Neuronal stem cell (in vitro differentiated cells): ENCODE measurements at regions not wholly inside any gene's neighbourhood (a gene's known extent, or its start where the extent isn't known, plus 50 kb on each side); places are given as distances from the start of the nearest gene placed in this dataset.

Experiments
- DNase-seq: peaks from one replicate; pipeline ENCODE4 v3.0.0-alpha.2; 2013; ENCODE audit warnings: low spot score
- H2AFZ ChIP-seq: one replicate; pipeline ENCODE4 v1.6.1; 2013; ENCODE audit warnings: mild to moderate bottlenecking, low read length, inconsistent platforms
- H2AK5ac ChIP-seq: 2 replicates; pipeline ENCODE4 v1.6.1; 2013; ENCODE audit warnings: low read depth, mild to moderate bottlenecking, inconsistent platforms, low read length, moderate library complexity, mixed read lengths
- H2BK120ac ChIP-seq: 2 replicates; pipeline ENCODE4 v1.6.1; 2013; ENCODE audit warnings: low read depth, mild to moderate bottlenecking, inconsistent platforms, low read length, moderate library complexity, mixed read lengths
- H2BK12ac ChIP-seq: one replicate; pipeline ENCODE4 v1.6.1; 2013; ENCODE audit warnings: low read length, inconsistent platforms
- H2BK15ac ChIP-seq: 2 replicates; pipeline ENCODE4 v1.6.1; 2013; ENCODE audit warnings: mild to moderate bottlenecking, low read length, inconsistent platforms, mixed read lengths
- H2BK5ac ChIP-seq: one replicate; pipeline ENCODE4 v1.6.1; 2013; ENCODE audit warnings: inconsistent platforms, mild to moderate bottlenecking, low read length, moderate library complexity
- H3K14ac ChIP-seq: one replicate; pipeline ENCODE4 v1.6.1; 2013; ENCODE audit warnings: low read length, inconsistent platforms
- H3K18ac ChIP-seq: 2 replicates; pipeline ENCODE4 v1.6.1; 2013; ENCODE audit warnings: low read length, inconsistent platforms
- H3K23ac ChIP-seq: 2 replicates; pipeline ENCODE4 v1.6.1; 2013; ENCODE audit warnings: low read depth, mild to moderate bottlenecking, mixed read lengths, low read length, inconsistent platforms; ENCODE audit not compliant: poor library complexity
- H3K27ac ChIP-seq: replicated peaks from 3 replicates; pipeline ENCODE4 v1.5.1; 2013; ENCODE audit warnings: low read length, inconsistent platforms
- H3K27me3 ChIP-seq, 3 experiments: 2 replicates each; pipeline ENCODE4 v1.6.1; 2013; ENCODE audit warnings: low read length in 3 of 3, mild to moderate bottlenecking in 2 of 3, inconsistent platforms in 1 of 3, low read depth in 1 of 3, mixed read lengths in 1 of 3, moderate library complexity in 1 of 3; ENCODE audit not compliant: control insufficient read depth in 3 of 3, insufficient read depth in 3 of 3
- H3K36me3 ChIP-seq, 2 donors: replicated peaks in 1 of 2; 2 replicates each; pipeline ENCODE4 v1.6.1; 2013; ENCODE audit warnings: low read length in 2 of 2; ENCODE audit not compliant: control insufficient read depth in 2 of 2, insufficient read depth in 2 of 2
- H3K4ac ChIP-seq: 2 replicates; pipeline ENCODE4 v1.6.1; 2013; ENCODE audit warnings: inconsistent platforms, mild to moderate bottlenecking, low read length, moderate library complexity
- H3K4me1 ChIP-seq, 2 donors: 1 replicate in 1 of 2; 2 replicates in 1 of 2; pipeline ENCODE4 v1.6.1; 2013; ENCODE audit warnings: low read length in 2 of 2, low read depth in 1 of 2; ENCODE audit not compliant: control insufficient read depth in 2 of 2, insufficient read depth in 1 of 2
- H3K4me2 ChIP-seq: one replicate; pipeline ENCODE4 v1.6.1; 2013; ENCODE audit warnings: mild to moderate bottlenecking, low read length, inconsistent platforms; ENCODE audit not compliant: insufficient read depth, poor library complexity, severe bottlenecking
- H3K4me3 ChIP-seq, 2 donors: 2 replicates each; pipeline ENCODE4 v1.5.1; 2013; ENCODE audit warnings: low read length in 2 of 2, mild to moderate bottlenecking in 2 of 2, inconsistent platforms in 1 of 2, moderate library complexity in 1 of 2
- H3K79me1 ChIP-seq: one replicate; pipeline ENCODE4 v1.6.1; 2013; ENCODE audit warnings: low read depth, mild to moderate bottlenecking, inconsistent platforms, low read length, moderate library complexity
- H3K9ac ChIP-seq: one replicate; pipeline ENCODE4 v1.6.1; 2013; ENCODE audit warnings: mild to moderate bottlenecking, low read depth, low read length, inconsistent platforms; ENCODE audit not compliant: poor library complexity
- H3K9me3 ChIP-seq, 2 donors: replicated peaks in 1 of 2; 2 replicates each; pipeline versions ENCODE3 to v1.6.1; 2013; ENCODE audit warnings: low read length in 2 of 2, mild to moderate bottlenecking in 2 of 2, inconsistent platforms in 1 of 2, low read depth in 1 of 2, mixed read lengths in 1 of 2, moderate library complexity in 1 of 2; ENCODE audit not compliant: control insufficient read depth in 2 of 2, insufficient read depth in 1 of 2
- H4K8ac ChIP-seq: one replicate; pipeline ENCODE4 v1.6.1; 2013; ENCODE audit warnings: low read depth, mild to moderate bottlenecking, inconsistent platforms, low read length, moderate library complexity
- H4K91ac ChIP-seq: one replicate; pipeline ENCODE4 v1.6.1; 2013; ENCODE audit warnings: low read length, low read depth, mild to moderate bottlenecking, inconsistent platforms; ENCODE audit not compliant: poor library complexity
- WGBS, 2 donors: extraction: QIAGEN DNeasy Blood & Tissue Kit; methylation state at CpG; one replicate each; pipeline ENCODE4 v1.1.7; 2013; ENCODE audit warnings: missing lambda C conversion rate in 2 of 2, mixed read lengths in 1 of 2; ENCODE audit not compliant: insufficient read length in 2 of 2, insufficient replicate concordance in 1 of 2; ENCODE audit errors: extremely low coverage in 2 of 2; 5-methylcytosine and 5-hydroxymethylcytosine counted together

- Histone ChIP-seq H3K23ac (no peak overlapping the region), H2BK12ac (no peak overlapping the region), H3K18ac (no peak overlapping the region), H4K8ac (no peak overlapping the region), H3K4ac (no peak overlapping the region), H3K14ac (no peak overlapping the region), H3K36me3 (no peaks in the 10 kb centered on the region), H2AFZ (no peak overlapping the region), H3K4me1 (peaks cover 0 to 2% of the 10 kb centered on the region in 2 donors), H2BK120ac (no peak overlapping the region), H3K79me1 (no peaks in the 10 kb centered on the region), H2BK15ac (no peak overlapping the region), H3K27ac (no peak overlapping the region), H3K9ac (no peak overlapping the region), H3K27me3 (peaks cover 0 to 2% (median 0%) of the 10 kb centered on the region in 3 experiments), H3K9me3 (no peaks in the 10 kb centered on the region), H3K4me3 (no peak overlapping the region), H2BK5ac (no peak overlapping the region), H3K4me2 (no peak overlapping the region), H2AK5ac (no peak overlapping the region), H4K91ac (no peak overlapping the region)
- DNase-seq, result no peak
- WGBS, 2 donors, result no CpG with 5 or more reads among the region's 1 CpG
Observed at GRCh38 chr4:111989817-111990216, 155.4 kb upstream of the FAM241A start.

DNA sequence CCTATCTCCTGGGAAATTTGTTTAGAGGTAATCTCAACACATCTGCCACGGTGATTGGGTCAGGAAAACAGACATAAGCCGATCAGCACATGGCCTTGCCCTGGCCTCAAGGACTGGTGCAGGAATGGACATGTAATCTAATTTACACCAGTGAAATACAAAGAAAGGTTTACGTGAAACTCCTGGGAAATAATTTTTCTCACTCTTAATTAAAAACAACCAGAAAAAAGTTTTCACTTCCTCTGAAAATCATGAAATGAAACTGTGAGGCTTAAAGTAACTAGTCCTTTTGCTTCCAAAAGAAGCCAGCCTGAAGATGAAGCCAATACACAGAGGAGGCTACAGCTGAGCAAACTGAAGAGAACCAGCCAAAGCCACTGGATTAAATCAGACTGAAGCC, 154.1 kb upstream of the FAM241A start:
- Histone ChIP-seq H4K8ac (no peak overlapping the region), H2AFZ (no peak overlapping the region), H2AK5ac (no peak overlapping the region), H4K91ac (no peak overlapping the region), H3K27me3 (peaks cover 0 to 2% (median 0%) of the 10 kb centered on the region in 3 experiments), H2BK5ac (no peak overlapping the region), H2BK12ac (no peak overlapping the region), H2BK15ac (no peak overlapping the region), H3K14ac (no peak overlapping the region), H3K4me1 (peaks cover 0 to 2% of the 10 kb centered on the region in 2 donors), H3K18ac (no peak overlapping the region), H3K4me3 (no peak overlapping the region), H3K36me3 (no peaks in the 10 kb centered on the region), H3K9ac (no peak overlapping the region), H3K9me3 (no peaks in the 10 kb centered on the region), H3K27ac (no peak overlapping the region), H3K4me2 (no peak overlapping the region), H3K79me1 (no peaks in the 10 kb centered on the region), H2BK120ac (no peak overlapping the region), H3K23ac (no peak overlapping the region), H3K4ac (no peak overlapping the region)
- no CpG with 5 or more reads among the region's 3 CpGs for WGBS, 2 donors
- no peak for DNase-seq

- no peak overlapping the region for H2BK5ac ChIP-seq
- no peak overlapping the region for H3K27ac ChIP-seq
- H2AFZ ChIP-seq, result peak overlapping the region; percentile 8
- no peak overlapping the region for H3K4ac ChIP-seq
- no peak overlapping the region for H4K91ac ChIP-seq
- peaks cover 0 to 2% of the 10 kb centered on the region in 2 donors for H3K4me1 ChIP-seq
- no peak overlapping the region for H3K4me3 ChIP-seq
- H3K27me3 ChIP-seq, result peaks cover 0 to 2% (median 0%) of the 10 kb centered on the region in 3 experiments
- H2BK120ac ChIP-seq, result no peak overlapping the region
- H3K23ac ChIP-seq, result no peak overlapping the region
- no peak overlapping the region for H3K14ac ChIP-seq
- no peak overlapping the region for H2BK15ac ChIP-seq
- DNase-seq, result no peak
- no peaks in the 10 kb centered on the region for H3K9me3 ChIP-seq
- no peak overlapping the region for H3K4me2 ChIP-seq
- no peak overlapping the region for H2BK12ac ChIP-seq
- H3K9ac ChIP-seq, result no peak overlapping the region
- H3K79me1 ChIP-seq, result no peaks in the 10 kb centered on the region
- H3K18ac ChIP-seq, result no peak overlapping the region
- no peak overlapping the region for H2AK5ac ChIP-seq
- H3K36me3 ChIP-seq, result no peaks in the 10 kb centered on the region
- WGBS, 2 donors, result no CpG with 5 or more reads among the region's 3 CpGs
- H4K8ac ChIP-seq, result no peak overlapping the region
Observed at GRCh38 chr4:111991797-111992196, 153.5 kb upstream of the FAM241A start.

DNA sequence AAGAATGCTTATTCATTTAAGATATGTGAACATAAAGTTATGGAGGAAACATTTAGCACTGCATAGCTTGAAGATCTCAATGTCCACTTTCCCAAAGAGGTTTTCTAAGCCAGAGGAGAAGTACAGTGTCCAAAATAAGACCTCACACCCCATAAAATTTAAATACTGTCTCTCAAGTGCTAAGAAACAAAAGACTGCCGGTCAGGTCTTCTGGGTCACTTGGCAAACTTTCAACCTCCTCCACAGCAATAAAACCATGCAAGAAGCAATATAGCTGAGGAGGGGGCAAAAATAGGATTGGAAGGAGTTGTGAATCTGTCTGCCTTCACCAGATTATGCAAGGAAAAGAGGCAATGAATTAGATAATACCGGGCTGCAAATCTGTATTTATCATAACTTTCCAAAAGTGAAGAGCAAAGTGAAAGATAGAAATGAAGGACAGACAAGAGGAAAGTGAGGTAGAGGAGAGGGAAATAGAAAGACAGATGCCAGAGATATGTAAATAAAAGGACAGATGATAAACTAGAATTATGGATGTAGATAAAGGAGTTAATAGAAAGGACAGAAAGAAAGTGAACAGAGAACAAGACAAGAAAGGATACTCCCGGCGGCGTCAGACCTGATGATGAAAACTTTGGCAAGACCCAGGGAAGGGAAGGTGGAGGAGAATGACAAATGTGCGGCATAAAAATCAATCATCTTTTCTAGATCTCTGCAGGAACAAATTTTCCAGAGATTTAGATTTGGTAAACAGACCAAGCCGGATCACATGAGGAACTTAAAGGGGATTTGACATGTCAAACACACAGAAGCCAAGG, 152.7 kb upstream of the FAM241A start:
- H3K79me1 ChIP-seq, result no peaks in the 10 kb centered on the region
- no peak overlapping the region for H2BK15ac ChIP-seq
- H3K36me3 ChIP-seq, result no peaks in the 10 kb centered on the region
- H3K14ac ChIP-seq, result no peak overlapping the region
- no peak overlapping the region for H2BK120ac ChIP-seq
- DNase-seq, result no peak
- no peak overlapping the region for H4K8ac ChIP-seq
- H3K27me3 ChIP-seq, result peaks cover 0 to 2% (median 0%) of the 10 kb centered on the region in 3 experiments
- no CpG with 5 or more reads among the region's 7 CpGs for WGBS, 2 donors
- H2AK5ac ChIP-seq, result no peak overlapping the region
- H2AFZ ChIP-seq, result no peak overlapping the region
- no peak overlapping the region for H3K4ac ChIP-seq
- no peak overlapping the region for H3K27ac ChIP-seq
- H3K9ac ChIP-seq, result no peak overlapping the region
- no peak overlapping the region for H3K18ac ChIP-seq
- H4K91ac ChIP-seq, result no peak overlapping the region
- H3K4me2 ChIP-seq, result no peak overlapping the region
- H2BK12ac ChIP-seq, result no peak overlapping the region
- H3K4me1 ChIP-seq, result peaks cover 0 to 2% of the 10 kb centered on the region in 2 donors
- no peaks in the 10 kb centered on the region for H3K9me3 ChIP-seq
- H3K4me3 ChIP-seq, result no peak overlapping the region
- no peak overlapping the region for H2BK5ac ChIP-seq
- H3K23ac ChIP-seq, result no peak overlapping the region
